ENCODE measurements at regions not wholly inside any gene's neighbourhood (a gene's known extent, or its start where the extent isn't known, plus 50 kb on each side); places are given as distances from the start of the nearest gene placed in this dataset.

- Histone ChIP-seq H3K79me2 (ENCODE audit: insufficient read depth, low read depth) (no peaks in the 10 kb centered on the region), H3K27me3 (ENCODE audit: insufficient read depth, low read depth) (no peaks in the 10 kb centered on the region), H4K20me1 (ENCODE audit: insufficient read depth) (no peaks in the 10 kb centered on the region), H3K4me2 (no peak overlapping the region), H2AFZ (ENCODE audit: low read depth) (no peak overlapping the region), H3K9ac (no peak overlapping the region), H3K36me3 (ENCODE audit: insufficient read depth) (no peaks in the 10 kb centered on the region), H3K4me3 (IDR thresholded peaks at IDR 0.05; ENCODE audit: insufficient read depth, low read depth, low read length) (no peak overlapping the region), H3K27ac (no peak overlapping the region), H3K4me1 (ENCODE audit: low read depth, poor library complexity, severe bottlenecking) (no peaks in the 10 kb centered on the region)
- TF ChIP-seq CTCF (conservative IDR thresholded peaks at IDR 0.05; ENCODE audit: low read depth, low read length) = no peak
These were observed 166.2 kb upstream of the NSMCE3 start for GRCh38 chr15:29435811-29436210.

GRCh38 chr15:29434280-29434679 is 164.7 kb upstream of the NSMCE3 start:
- no peaks in the 10 kb centered on the region for H3K79me2 ChIP-seq (ENCODE audit: insufficient read depth, low read depth)
- H3K27ac ChIP-seq = no peak overlapping the region
- H4K20me1 ChIP-seq (ENCODE audit: insufficient read depth) = no peaks in the 10 kb centered on the region
- H3K9ac ChIP-seq = no peak overlapping the region
- H2AFZ ChIP-seq (ENCODE audit: low read depth) = no peak overlapping the region
- H3K4me2 ChIP-seq = no peak overlapping the region
- no peaks in the 10 kb centered on the region for H3K4me1 ChIP-seq (ENCODE audit: low read depth, poor library complexity, severe bottlenecking)
- TF ChIP-seq CTCF (conservative IDR thresholded peaks at IDR 0.05; ENCODE audit: low read depth, low read length) = no peak
- no peaks in the 10 kb centered on the region for H3K27me3 ChIP-seq (ENCODE audit: insufficient read depth, low read depth)
- no peak overlapping the region for H3K4me3 ChIP-seq (IDR thresholded peaks at IDR 0.05; ENCODE audit: insufficient read depth, low read depth, low read length)
- no peaks in the 10 kb centered on the region for H3K36me3 ChIP-seq (ENCODE audit: insufficient read depth)

GRCh38 chr15:29433507-29434248 is 164.1 kb upstream of the NSMCE3 start:
- Histone ChIP-seq H3K79me2 (ENCODE audit: insufficient read depth, low read depth) (no peaks in the 10 kb centered on the region), H4K20me1 (ENCODE audit: insufficient read depth) (no peaks in the 10 kb centered on the region), H3K4me1 (ENCODE audit: low read depth, poor library complexity, severe bottlenecking) (no peaks in the 10 kb centered on the region), H3K36me3 (ENCODE audit: insufficient read depth) (no peaks in the 10 kb centered on the region), H2AFZ (ENCODE audit: low read depth) (no peak overlapping the region), H3K27ac (no peak overlapping the region), H3K27me3 (ENCODE audit: insufficient read depth, low read depth) (no peaks in the 10 kb centered on the region), H3K9ac (no peak overlapping the region), H3K4me3 (IDR thresholded peaks at IDR 0.05; ENCODE audit: insufficient read depth, low read depth, low read length) (no peak overlapping the region), H3K4me2 (no peak overlapping the region)
- no peak for TF ChIP-seq CTCF (conservative IDR thresholded peaks at IDR 0.05; ENCODE audit: low read depth, low read length)

- Histone ChIP-seq H4K20me1 (ENCODE audit: insufficient read depth) (no peaks in the 10 kb centered on the region), H3K36me3 (ENCODE audit: insufficient read depth) (no peaks in the 10 kb centered on the region), H3K27ac (no peak overlapping the region), H2AFZ (ENCODE audit: low read depth) (no peak overlapping the region), H3K9ac (no peak overlapping the region), H3K27me3 (ENCODE audit: insufficient read depth, low read depth) (no peaks in the 10 kb centered on the region), H3K4me2 (no peak overlapping the region), H3K79me2 (ENCODE audit: insufficient read depth, low read depth) (no peaks in the 10 kb centered on the region), H3K4me1 (ENCODE audit: low read depth, poor library complexity, severe bottlenecking) (no peaks in the 10 kb centered on the region), H3K4me3 (IDR thresholded peaks at IDR 0.05; ENCODE audit: insufficient read depth, low read depth, low read length) (no peak overlapping the region)
- TF ChIP-seq CTCF (conservative IDR thresholded peaks at IDR 0.05; ENCODE audit: low read depth, low read length) = no peak
These were observed 163.4 kb upstream of the NSMCE3 start for GRCh38 chr15:29433050-29433318.

Data from KMS-11 (cell line).